ENCODE measurements at regions not wholly inside any gene's neighbourhood (a gene's known extent, or its start where the extent isn't known, plus 50 kb on each side); places are given as distances from the start of the nearest gene placed in this dataset.

- no peak overlapping the region for H2BK20ac ChIP-seq (ENCODE audit: low read depth, low read length, poor library complexity, severe bottlenecking)
- H3K9ac ChIP-seq (ENCODE audit: extremely low read depth, insufficient read length, low read length), result no peak overlapping the region
- no peak for TF ChIP-seq CTCF (conservative IDR thresholded peaks at IDR 0.05)
- H3K14ac ChIP-seq (ENCODE audit: insufficient read depth, low read length), result no peak overlapping the region
- H3K36me3 Mint-ChIP-seq (ENCODE audit: insufficient read depth in 1 of 3, low read depth in 3 of 3), result peaks cover 0 to 5% (median 3%) of the 10 kb centered on the region in 3 experiments; a peak in 3 of 7 replicates
- H4K5ac ChIP-seq (ENCODE audit: insufficient read length, low read depth, low read length), result no peak overlapping the region
- H4K91ac ChIP-seq (ENCODE audit: insufficient read length, low read depth, low read length), result no peak overlapping the region
- no peak overlapping the region for H2BK5ac ChIP-seq (ENCODE audit: insufficient read length, low read length)
- no peak overlapping the region for H2AK5ac ChIP-seq (ENCODE audit: insufficient read length, low read length)
- no peak overlapping the region for H2BK12ac ChIP-seq (ENCODE audit: insufficient read length, low read depth, low read length)
- no peak overlapping the region for H3K27ac ChIP-seq (ENCODE audit: insufficient read length, low read depth, low read length)
- H3K56ac ChIP-seq (ENCODE audit: insufficient read length, low read depth, low read length), result no peak overlapping the region
- no peak overlapping the region for H3K4me2 ChIP-seq (ENCODE audit: insufficient read depth, insufficient read length, low read length)
- no peak overlapping the region for H2AFZ ChIP-seq (ENCODE audit: low read length)
- no peak overlapping the region for H3K18ac ChIP-seq (ENCODE audit: insufficient read length, low read depth, low read length)
- no peaks in the 10 kb centered on the region; the same call in 1 of the 2 replicates for H3K4me1 ChIP-seq (ENCODE audit: insufficient read depth, low read length)
- no peaks in the 10 kb centered on the region for H3K79me1 ChIP-seq (ENCODE audit: insufficient read depth, low read depth, low read length, poor library complexity, severe bottlenecking)
- no peak overlapping the region for H4K8ac ChIP-seq (replicated peaks; ENCODE audit: insufficient read length, low read depth, low read length)
- DNase-seq, result no peak
- H3K27me3 ChIP-seq (ENCODE audit: insufficient read depth, low read length), result no peaks in the 10 kb centered on the region
- no peaks in the 10 kb centered on the region for H3K79me2 ChIP-seq (ENCODE audit: insufficient read depth, low read length)
- no peaks in the 10 kb centered on the region for H3K27me3 Mint-ChIP-seq (ENCODE audit: low read depth)
- peaks cover 3 to 5% of the 10 kb centered on the region in 2 experiments; a peak in 4 of 5 replicates for H3K9me3 Mint-ChIP-seq
- peaks cover 7 to 10% of the 10 kb centered on the region in 2 experiments for H3K4me1 Mint-ChIP-seq
- H3K9me3 ChIP-seq (ENCODE audit: control insufficient read depth, low read depth, low read length), result no peaks in the 10 kb centered on the region
- no peak overlapping the region for H3K4ac ChIP-seq (ENCODE audit: low read depth, low read length)
- no peak overlapping the region for H3K23ac ChIP-seq (ENCODE audit: insufficient read length, low read depth, low read length)
- H4K20me1 ChIP-seq (ENCODE audit: control insufficient read depth, insufficient read depth, insufficient read length), result no peaks in the 10 kb centered on the region
- no peak overlapping the region for H2BK120ac ChIP-seq (ENCODE audit: low read depth, low read length, poor library complexity, severe bottlenecking)
- H3K23me2 ChIP-seq (ENCODE audit: insufficient read length, low read depth, low read length, poor library complexity, severe bottlenecking), result no peaks in the 10 kb centered on the region
- no peak overlapping the region for H3K27ac Mint-ChIP-seq
- no peak overlapping the region for H3T11ph ChIP-seq (ENCODE audit: low read length)
- H2BK15ac ChIP-seq (ENCODE audit: low read depth, low read length), result no peak overlapping the region
- no CpG with 5 or more reads among the region's 2 CpGs for WGBS (ENCODE audit: extremely low coverage, insufficient read length, low lambda C conversion rate)
- no peak overlapping the region for H3K4me3 Mint-ChIP-seq
Observed at GRCh38 chr5:104082754-104083153, 520.2 kb upstream of the NUDT12 start.
